ENCODE measurements at regions not wholly inside any gene's neighbourhood (a gene's known extent, or its start where the extent isn't known, plus 50 kb on each side); places are given as distances from the start of the nearest gene placed in this dataset.
"Not testable (repeated sequence)": the region's sequence is repeated elsewhere in the genome, so short reads cannot be mapped to it uniquely, and the experiment has no call there.

GRCh38 chr2:185393091-185393490 lies 345.5 kb upstream of the FSIP2 start:
- intact Hi-C loops (cut with DNase I) = no loop called here
- Histone ChIP-seq H3K27me3 (no peaks in the 10 kb centered on the region), H3K36me3 (replicated peaks in 1 of 2; ENCODE audit: insufficient read depth in 1 of 2, low read depth in 2 of 2) (no peaks in the 10 kb centered on the region), H3K27ac (no peak overlapping the region), H3K4me3 (no peak overlapping the region), H3K4me1 (no peaks in the 10 kb centered on the region), H3K9me3 (no peaks in the 10 kb centered on the region)
- TF ChIP-seq POLR2A (IDR thresholded peaks at IDR 0.05) = no peak
- TF ChIP-seq CTCF (IDR thresholded peaks at IDR 0.05) = no peak
- WGBS, 2 donors = 67 to 71% methylated on average over 5 of the region's 5 CpGs
- no peak for ATAC-seq
- DNase-seq = no peak

- 66 to 70% methylated on average over 1 of the region's 1 CpG for WGBS, 2 donors
- Histone ChIP-seq H3K9me3 (no peaks in the 10 kb centered on the region), H3K27ac (no peak overlapping the region), H3K4me3 (no peak overlapping the region), H3K27me3 (no peaks in the 10 kb centered on the region), H3K36me3 (replicated peaks in 1 of 2; ENCODE audit: insufficient read depth in 1 of 2, low read depth in 2 of 2) (no peaks in the 10 kb centered on the region), H3K4me1 (no peaks in the 10 kb centered on the region)
- TF ChIP-seq POLR2A (IDR thresholded peaks at IDR 0.05) = no peak
- intact Hi-C loops (cut with DNase I) = no loop called here
- ATAC-seq (no peak), DNase-seq (no peak)
Observed at GRCh38 chr2:185402474-185402873, 336.1 kb upstream of the FSIP2 start.

- no peak overlapping the region for H3K27ac ChIP-seq
- DNase-seq = no peak
- 9 to 12% methylated on average over 2 of the region's 2 CpGs for WGBS, 2 donors
- intact Hi-C loops (cut with DNase I) = no loop called here
- H3K4me3 ChIP-seq = no peak overlapping the region
- no peaks in the 10 kb centered on the region for H3K36me3 ChIP-seq (replicated peaks in 1 of 2; ENCODE audit: insufficient read depth in 1 of 2, low read depth in 2 of 2)
- H3K9me3 ChIP-seq = no peaks in the 10 kb centered on the region
- no peaks in the 10 kb centered on the region for H3K4me1 ChIP-seq
- no peaks in the 10 kb centered on the region for H3K27me3 ChIP-seq
- no peak for ATAC-seq
- TF ChIP-seq POLR2A (IDR thresholded peaks at IDR 0.05) (no peak), CTCF (IDR thresholded peaks at IDR 0.05) (peak in 2 of 7 experiments; percentile 4 to 16)
Observed at GRCh38 chr2:185404578-185404977, 334.0 kb upstream of the FSIP2 start.

- 95 to 98% methylated on average over 3 of the region's 3 CpGs for WGBS, 2 donors
- Histone ChIP-seq H3K4me1 (no peaks in the 10 kb centered on the region), H3K27ac (no peak overlapping the region), H3K27me3 (no peaks in the 10 kb centered on the region), H3K9me3 (no peaks in the 10 kb centered on the region), H3K36me3 (replicated peaks in 1 of 2; ENCODE audit: insufficient read depth in 1 of 2, low read depth in 2 of 2) (no peaks in the 10 kb centered on the region), H3K4me3 (no peak overlapping the region)
- TF ChIP-seq POLR2A (IDR thresholded peaks at IDR 0.05) = no peak
- no peak for TF ChIP-seq CTCF (IDR thresholded peaks at IDR 0.05)
- ATAC-seq (no peak), DNase-seq (no peak)
- intact Hi-C loops (cut with DNase I) = no loop called here
Observed at GRCh38 chr2:185417111-185417510, 321.5 kb upstream of the FSIP2 start.

GRCh38 chr2:185417688-185418087 lies 320.9 kb upstream of the FSIP2 start:
- ATAC-seq = no peak
- intact Hi-C loops (cut with DNase I) = no loop called here
- no peaks in the 10 kb centered on the region for H3K9me3 ChIP-seq
- no peaks in the 10 kb centered on the region for H3K36me3 ChIP-seq (replicated peaks in 1 of 2; ENCODE audit: insufficient read depth in 1 of 2, low read depth in 2 of 2)
- no peak overlapping the region for H3K4me3 ChIP-seq
- no peaks in the 10 kb centered on the region for H3K27me3 ChIP-seq
- no peak for TF ChIP-seq POLR2A (IDR thresholded peaks at IDR 0.05)
- no peak for TF ChIP-seq CTCF (IDR thresholded peaks at IDR 0.05)
- H3K27ac ChIP-seq = no peak overlapping the region
- DNase-seq = no peak
- H3K4me1 ChIP-seq = no peaks in the 10 kb centered on the region

- H3K9me3 ChIP-seq; intact Hi-C loops (cut with DNase I); H3K4me3 ChIP-seq; H3K27ac ChIP-seq; H3K36me3 ChIP-seq (replicated peaks in 1 of 2; ENCODE audit: insufficient read depth in 1 of 2, low read depth in 2 of 2); ATAC-seq; H3K27me3 ChIP-seq; H3K4me1 ChIP-seq: not testable (repeated sequence)
- DNase-seq = peak in 3 of 4 donors; percentile 11 to 34 (median 24)
- WGBS, 2 donors = 71 to 82% methylated on average over 29 to 32 of the region's 33 CpGs
Observed at GRCh38 chr2:185424958-185425629, 313.5 kb upstream of the FSIP2 start.

All from body of pancreas (tissue), 4 donors.